ENCODE measurements at regions not wholly inside any gene's neighbourhood (a gene's known extent, or its start where the extent isn't known, plus 50 kb on each side); places are given as distances from the start of the nearest gene placed in this dataset.

DNA sequence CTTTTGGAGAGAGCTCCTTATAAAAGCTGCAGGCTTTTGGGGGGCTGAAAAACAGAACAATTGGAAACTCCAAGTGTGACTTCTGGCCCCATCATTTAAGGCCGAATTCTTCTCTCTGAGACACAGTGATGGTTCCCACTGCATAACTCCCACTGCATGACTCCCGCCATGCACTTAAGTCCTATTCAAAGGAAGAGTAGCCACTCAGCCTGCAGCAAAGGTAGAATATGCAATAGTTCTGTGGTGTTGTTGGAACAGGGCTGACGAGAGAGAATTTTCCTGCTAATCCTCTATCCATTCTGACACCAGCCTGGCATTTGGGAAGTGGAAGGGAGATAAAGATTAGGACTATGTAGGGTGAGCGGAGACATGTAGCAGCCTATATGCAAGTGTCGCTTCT lies 185.6 kb upstream of the ZNF462 start:
- H2AFZ ChIP-seq (ENCODE audit: low read depth), result no peak overlapping the region
- no peak overlapping the region for H3K27ac ChIP-seq
- no peaks in the 10 kb centered on the region for H3K4me1 ChIP-seq (ENCODE audit: low read depth, poor library complexity, severe bottlenecking)
- H4K20me1 ChIP-seq (ENCODE audit: insufficient read depth), result no peaks in the 10 kb centered on the region
- no peak overlapping the region for H3K9ac ChIP-seq
- no peaks in the 10 kb centered on the region for H3K36me3 ChIP-seq (ENCODE audit: insufficient read depth)
- no peaks in the 10 kb centered on the region for H3K79me2 ChIP-seq (ENCODE audit: insufficient read depth, low read depth)
- H3K27me3 ChIP-seq (ENCODE audit: insufficient read depth, low read depth), result no peaks in the 10 kb centered on the region
- no peak overlapping the region for H3K4me3 ChIP-seq (IDR thresholded peaks at IDR 0.05; ENCODE audit: insufficient read depth, low read depth, low read length)
- H3K4me2 ChIP-seq, result no peak overlapping the region
- no peak for TF ChIP-seq CTCF (conservative IDR thresholded peaks at IDR 0.05; ENCODE audit: low read depth, low read length)

GRCh38 chr9:106677830-106678229 lies 185.1 kb upstream of the ZNF462 start:
- Histone ChIP-seq H3K9ac (no peak overlapping the region), H3K27ac (no peak overlapping the region)
- TF ChIP-seq CTCF (conservative IDR thresholded peaks at IDR 0.05; ENCODE audit: low read depth, low read length), result no peak

GRCh38 chr9:106678273-106678672 lies 184.7 kb upstream of the ZNF462 start:
- Histone ChIP-seq H3K4me3 (IDR thresholded peaks at IDR 0.05; ENCODE audit: insufficient read depth, low read depth, low read length) (no peak overlapping the region), H3K4me2 (no peak overlapping the region), H2AFZ (ENCODE audit: low read depth) (no peak overlapping the region), H3K79me2 (ENCODE audit: insufficient read depth, low read depth) (no peaks in the 10 kb centered on the region), H3K4me1 (ENCODE audit: low read depth, poor library complexity, severe bottlenecking) (no peaks in the 10 kb centered on the region), H3K36me3 (ENCODE audit: insufficient read depth) (no peaks in the 10 kb centered on the region), H4K20me1 (ENCODE audit: insufficient read depth) (no peaks in the 10 kb centered on the region), H3K27me3 (ENCODE audit: insufficient read depth, low read depth) (no peaks in the 10 kb centered on the region), H3K9ac (no peak overlapping the region), H3K27ac (no peak overlapping the region)
- TF ChIP-seq CTCF (conservative IDR thresholded peaks at IDR 0.05; ENCODE audit: low read depth, low read length), result no peak

More at GRCh38 chr9:106677830-106678229, 185.1 kb upstream of the ZNF462 start:
- no peak overlapping the region for H2AFZ ChIP-seq (ENCODE audit: low read depth)
- no peak overlapping the region for H3K4me3 ChIP-seq (IDR thresholded peaks at IDR 0.05; ENCODE audit: insufficient read depth, low read depth, low read length)
- no peak overlapping the region for H3K4me2 ChIP-seq
- no peaks in the 10 kb centered on the region for H4K20me1 ChIP-seq (ENCODE audit: insufficient read depth)
- H3K79me2 ChIP-seq (ENCODE audit: insufficient read depth, low read depth), result no peaks in the 10 kb centered on the region
- H3K27me3 ChIP-seq (ENCODE audit: insufficient read depth, low read depth), result no peaks in the 10 kb centered on the region
- no peaks in the 10 kb centered on the region for H3K36me3 ChIP-seq (ENCODE audit: insufficient read depth)
- no peaks in the 10 kb centered on the region for H3K4me1 ChIP-seq (ENCODE audit: low read depth, poor library complexity, severe bottlenecking)

DNA sequence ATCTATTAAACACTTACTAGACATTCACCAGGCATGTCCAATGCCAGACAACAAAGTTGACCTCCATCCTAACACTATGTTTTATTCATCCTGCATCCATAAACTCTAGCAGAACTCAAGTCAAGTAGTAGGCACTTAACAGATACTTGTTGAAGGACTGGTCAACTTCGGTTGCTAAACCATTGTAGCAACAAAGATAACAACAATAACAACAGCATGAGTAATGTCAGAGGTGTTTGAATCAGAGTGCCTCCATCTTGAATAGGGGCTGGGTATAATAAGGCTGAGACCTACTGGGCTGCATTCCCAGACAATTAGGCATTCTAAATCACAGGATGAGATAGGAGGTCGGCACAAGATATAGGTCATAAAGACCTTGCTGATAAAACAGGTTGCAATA lies 180.5 kb upstream of the ZNF462 start:
- no peaks in the 10 kb centered on the region for H3K79me2 ChIP-seq (ENCODE audit: insufficient read depth, low read depth)
- no peaks in the 10 kb centered on the region for H3K36me3 ChIP-seq (ENCODE audit: insufficient read depth)
- no peaks in the 10 kb centered on the region for H3K4me1 ChIP-seq (ENCODE audit: low read depth, poor library complexity, severe bottlenecking)
- H3K4me2 ChIP-seq, result no peak overlapping the region
- H3K27ac ChIP-seq, result no peak overlapping the region
- no peak overlapping the region for H3K4me3 ChIP-seq (IDR thresholded peaks at IDR 0.05; ENCODE audit: insufficient read depth, low read depth, low read length)
- H2AFZ ChIP-seq (ENCODE audit: low read depth), result no peak overlapping the region
- H4K20me1 ChIP-seq (ENCODE audit: insufficient read depth), result no peaks in the 10 kb centered on the region
- H3K27me3 ChIP-seq (ENCODE audit: insufficient read depth, low read depth), result no peaks in the 10 kb centered on the region
- TF ChIP-seq CTCF (conservative IDR thresholded peaks at IDR 0.05; ENCODE audit: low read depth, low read length), result no peak
- H3K9ac ChIP-seq, result no peak overlapping the region

Data from KMS-11 (cell line).